Femur (tissue), 1 donor: ENCODE measurements at regions not wholly inside any gene's neighbourhood (a gene's known extent, or its start where the extent isn't known, plus 50 kb on each side); places are given as distances from the start of the nearest gene placed in this dataset.
"Not testable (repeated sequence)": the region's sequence is repeated elsewhere in the genome, so short reads cannot be mapped to it uniquely, and the experiment has no call there.

Experiments
- DNase-seq: peaks from one replicate; pipeline ENCODE4 v3.0.0-alpha.2; 2017

GRCh38 chr5:12636209-12636608 lies 732.0 kb upstream of the CTNND2 start:
- no peak for DNase-seq

GRCh38 chr5:12626556-12626955 lies 722.3 kb upstream of the CTNND2 start:
- no peak for DNase-seq

- no peak for DNase-seq
These were observed 721.5 kb upstream of the CTNND2 start for GRCh38 chr5:12625667-12626263.

- DNase-seq = no peak
These were observed 720.7 kb upstream of the CTNND2 start for GRCh38 chr5:12624776-12625560.

GRCh38 chr5:12623408-12623807 lies 719.2 kb upstream of the CTNND2 start:
- no peak for DNase-seq

- no peak for DNase-seq
These were observed 711.8 kb upstream of the CTNND2 start for GRCh38 chr5:12616093-12616492.

GRCh38 chr5:12615141-12615820 lies 711.0 kb upstream of the CTNND2 start:
- DNase-seq = no peak

GRCh38 chr5:12614608-12615007 lies 710.4 kb upstream of the CTNND2 start:
- DNase-seq = no peak

GRCh38 chr5:12611132-12611531 lies 706.9 kb upstream of the CTNND2 start:
- no peak for DNase-seq

GRCh38 chr5:12607817-12608216 lies 703.6 kb upstream of the CTNND2 start:
- not testable (repeated sequence) for DNase-seq

- no peak for DNase-seq
These were observed 688.0 kb upstream of the CTNND2 start for GRCh38 chr5:12592228-12592627.

- no peak for DNase-seq
These were observed 682.2 kb upstream of the CTNND2 start for GRCh38 chr5:12586406-12586805.

- not testable (repeated sequence) for DNase-seq
These were observed 674.6 kb upstream of the CTNND2 start for GRCh38 chr5:12578803-12579202.

- not testable (repeated sequence) for DNase-seq
These were observed 672.7 kb upstream of the CTNND2 start for GRCh38 chr5:12576953-12577352.

GRCh38 chr5:12574298-12575093 lies 670.2 kb upstream of the CTNND2 start:
- DNase-seq = not testable (repeated sequence)

- DNase-seq = not testable (repeated sequence)
These were observed 669.7 kb upstream of the CTNND2 start for GRCh38 chr5:12573916-12574297.

- DNase-seq = no peak
These were observed 666.4 kb upstream of the CTNND2 start for GRCh38 chr5:12570688-12571087.

GRCh38 chr5:12566441-12566840 lies 662.2 kb upstream of the CTNND2 start:
- DNase-seq = no peak

GRCh38 chr5:12557012-12557411 lies 652.8 kb upstream of the CTNND2 start:
- DNase-seq = no peak

GRCh38 chr5:12526113-12526512 lies 621.9 kb upstream of the CTNND2 start:
- no peak for DNase-seq

GRCh38 chr5:12522116-12522515 lies 617.9 kb upstream of the CTNND2 start:
- no peak for DNase-seq

GRCh38 chr5:12504983-12505382 lies 600.7 kb upstream of the CTNND2 start:
- DNase-seq = not testable (repeated sequence)

- no peak for DNase-seq
These were observed 583.9 kb upstream of the CTNND2 start for GRCh38 chr5:12488161-12488560.
